ENCODE measurements at regions not wholly inside any gene's neighbourhood (a gene's known extent, or its start where the extent isn't known, plus 50 kb on each side); places are given as distances from the start of the nearest gene placed in this dataset.
"Not testable (repeated sequence)": the region's sequence is repeated elsewhere in the genome, so short reads cannot be mapped to it uniquely, and the experiment has no call there.

GRCh38 chr1:121117298-121117611 is 66.9 kb downstream of the FAM72B start:
- BruUV-seq (replicated peaks); H3K4me1 ChIP-seq (replicated peaks; ENCODE audit: insufficient read depth); H3K36me3 ChIP-seq (ENCODE audit: low read depth); H3K9me2 ChIP-seq (ENCODE audit: insufficient read depth); H3K27me3 ChIP-seq (ENCODE audit: insufficient read depth, low read depth); DNase-seq; H3K27ac ChIP-seq; H2AFZ ChIP-seq; CTCF ChIA-PET; POLR2A ChIA-PET (ENCODE audit: unreplicated experiment); H3K4me2 ChIP-seq; H3F3A ChIP-seq (ENCODE audit: insufficient read depth, low read depth); H4K20me1 ChIP-seq (ENCODE audit: insufficient read depth); intact Hi-C loops (cut with micrococcal nuclease; ENCODE audit: unreplicated experiment); H3K4me3 ChIP-seq; H3K9me3 ChIP-seq (ENCODE audit: insufficient read depth, low read depth); H3K79me2 ChIP-seq (ENCODE audit: low read depth): not testable (repeated sequence)

GRCh38 chr1:121117622-121118479 is 66.3 kb downstream of the FAM72B start:
- CTCF ChIA-PET; DNase-seq; H3K9me3 ChIP-seq (ENCODE audit: insufficient read depth, low read depth); intact Hi-C loops (cut with micrococcal nuclease; ENCODE audit: unreplicated experiment); H3K4me1 ChIP-seq (replicated peaks; ENCODE audit: insufficient read depth); H3K27me3 ChIP-seq (ENCODE audit: insufficient read depth, low read depth); BruUV-seq (replicated peaks); H3K79me2 ChIP-seq (ENCODE audit: low read depth); H3K36me3 ChIP-seq (ENCODE audit: low read depth); H3K4me3 ChIP-seq; H3K9me2 ChIP-seq (ENCODE audit: insufficient read depth); H2AFZ ChIP-seq; H3F3A ChIP-seq (ENCODE audit: insufficient read depth, low read depth); H4K20me1 ChIP-seq (ENCODE audit: insufficient read depth); H3K27ac ChIP-seq; H3K4me2 ChIP-seq; POLR2A ChIA-PET (ENCODE audit: unreplicated experiment): not testable (repeated sequence)
